Activated gamma-delta T cell treated with anti-CD3 and anti-CD28 coated beads, Interleukin-2, amount 50 U/mL, for 16 hours (primary cell): ENCODE measurements at regions not wholly inside any gene's neighbourhood (a gene's known extent, or its start where the extent isn't known, plus 50 kb on each side); places are given as distances from the start of the nearest gene placed in this dataset.

Experiments
- DNase-seq: peaks from one replicate; pipeline ENCODE4 v3.0.0-alpha.2; 2020; ENCODE audit warnings: low read depth

GRCh38 chr6:164917211-164917610, 392.2 kb downstream of the C6orf118 start:
- no peak for DNase-seq

DNA sequence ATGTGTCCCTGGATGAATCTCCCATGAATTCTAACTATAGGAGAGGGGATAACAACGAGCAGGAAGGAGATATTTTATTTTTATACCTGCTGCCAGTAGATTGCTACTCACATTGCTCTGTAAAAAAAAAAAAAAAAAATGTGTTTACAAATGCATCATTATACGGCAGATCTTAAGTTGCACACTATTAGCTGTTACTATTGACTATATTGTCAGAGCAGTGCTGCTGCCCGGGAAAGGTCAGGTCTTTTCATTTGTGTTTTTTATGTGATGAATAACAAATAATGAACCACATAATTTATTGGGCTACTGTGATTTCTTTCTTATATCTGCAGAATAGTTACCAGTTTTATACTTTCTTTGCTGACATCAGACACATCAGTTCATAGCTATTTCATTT, 393.3 kb downstream of the C6orf118 start:
- DNase-seq, result no peak

- no peak for DNase-seq
Measured at GRCh38 chr6:164911873-164912580, 397.4 kb downstream of the C6orf118 start.

DNA sequence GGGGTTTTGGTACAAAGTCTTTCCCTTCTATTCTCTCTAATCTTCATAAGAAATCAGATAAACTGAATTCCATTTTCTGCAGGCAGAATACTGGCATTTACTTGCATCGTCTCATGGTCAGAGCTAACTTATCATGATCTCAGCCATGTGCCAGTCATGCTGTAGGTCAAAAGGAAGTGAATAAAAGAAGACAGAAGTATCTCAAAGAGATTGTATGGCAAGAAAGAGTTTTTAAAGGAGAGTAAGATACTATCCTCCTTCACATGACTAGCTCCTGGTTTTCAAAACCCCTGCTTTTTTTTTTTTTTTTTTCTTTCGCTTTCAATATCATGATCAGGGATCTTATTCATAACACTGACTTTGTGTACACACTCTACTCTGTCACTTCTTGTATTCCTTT, 398.3 kb downstream of the C6orf118 start:
- no peak for DNase-seq

DNA sequence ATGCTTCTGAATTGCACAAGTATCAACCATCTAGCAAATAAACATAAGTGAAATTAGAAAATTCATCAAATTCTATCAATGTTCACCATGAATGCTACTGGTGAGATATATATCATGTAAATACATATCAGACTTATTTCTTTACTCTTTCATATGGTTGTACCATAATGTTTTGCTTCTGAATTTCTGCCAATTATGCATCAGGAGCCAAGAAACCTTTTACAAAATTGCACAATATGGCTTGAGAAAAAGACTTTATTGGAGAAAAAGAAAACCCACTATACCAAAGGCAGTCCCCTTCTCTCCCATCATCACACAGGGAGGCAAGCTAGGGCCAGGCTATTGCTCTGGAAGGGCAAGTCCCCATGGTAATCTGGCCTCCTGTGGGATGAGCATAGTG, 402.6 kb downstream of the C6orf118 start:
- DNase-seq, result no peak

DNA sequence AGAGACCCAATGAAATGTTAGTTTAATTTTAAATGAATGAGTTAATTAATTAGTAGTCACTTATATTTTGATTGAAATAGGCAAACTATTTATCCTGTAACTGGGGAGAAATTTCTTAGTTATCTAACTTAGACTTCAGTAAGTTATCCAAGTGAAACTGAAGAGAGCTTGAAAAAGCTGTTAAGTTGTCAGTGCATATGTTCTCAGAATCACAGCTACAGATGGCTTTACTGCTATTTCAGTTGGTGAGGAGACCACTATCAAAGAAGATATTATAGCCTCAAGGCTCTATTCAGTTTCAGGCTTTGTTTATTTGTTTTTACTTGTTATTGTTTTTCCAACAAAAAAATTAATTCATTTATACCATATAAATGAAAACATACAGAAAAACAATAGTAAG, 404.1 kb downstream of the C6orf118 start:
- no peak for DNase-seq

DNA sequence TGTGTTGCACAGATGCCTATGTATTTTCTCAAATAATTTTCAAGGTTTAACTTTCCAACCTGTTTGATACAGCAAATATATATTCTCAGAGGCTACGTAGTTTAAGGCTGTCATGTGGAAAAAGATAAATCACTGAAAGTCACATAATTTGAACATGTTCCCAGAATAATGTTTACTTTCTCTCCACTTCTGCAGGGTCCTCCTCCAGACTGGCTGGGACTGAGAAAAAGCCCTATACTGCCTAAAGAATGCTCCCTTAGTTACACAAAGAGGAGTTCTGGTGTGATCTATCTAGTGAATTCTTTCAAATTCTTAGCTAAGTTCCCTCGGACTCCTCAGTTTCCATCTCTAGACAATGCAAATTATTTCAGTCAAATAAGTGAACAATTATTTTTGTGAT, 411.0 kb downstream of the C6orf118 start:
- DNase-seq, result no peak

GRCh38 chr6:164897523-164898235, 411.7 kb downstream of the C6orf118 start:
- no peak for DNase-seq

DNA sequence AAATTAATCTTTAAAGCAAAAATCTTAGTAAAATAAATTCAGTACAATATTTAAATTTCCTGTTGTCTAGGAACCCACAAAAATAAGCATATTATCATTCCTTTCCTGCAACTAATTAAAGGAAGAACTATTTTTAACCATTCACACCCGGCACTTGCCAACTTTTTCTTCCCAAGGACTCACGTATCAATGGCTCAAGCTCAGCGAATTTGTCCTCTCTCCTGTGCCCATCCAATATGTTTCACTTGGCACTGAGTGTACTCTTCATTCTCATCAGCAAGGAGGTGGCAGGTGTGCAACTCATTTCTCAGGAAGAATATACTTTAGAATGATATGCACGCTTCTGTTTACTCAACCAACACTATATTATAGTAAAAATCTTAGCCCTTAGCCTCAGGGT, 419.4 kb downstream of the C6orf118 start:
- DNase-seq, result no peak

GRCh38 chr6:164887660-164888059, 421.7 kb downstream of the C6orf118 start:
- DNase-seq, result no peak

DNA sequence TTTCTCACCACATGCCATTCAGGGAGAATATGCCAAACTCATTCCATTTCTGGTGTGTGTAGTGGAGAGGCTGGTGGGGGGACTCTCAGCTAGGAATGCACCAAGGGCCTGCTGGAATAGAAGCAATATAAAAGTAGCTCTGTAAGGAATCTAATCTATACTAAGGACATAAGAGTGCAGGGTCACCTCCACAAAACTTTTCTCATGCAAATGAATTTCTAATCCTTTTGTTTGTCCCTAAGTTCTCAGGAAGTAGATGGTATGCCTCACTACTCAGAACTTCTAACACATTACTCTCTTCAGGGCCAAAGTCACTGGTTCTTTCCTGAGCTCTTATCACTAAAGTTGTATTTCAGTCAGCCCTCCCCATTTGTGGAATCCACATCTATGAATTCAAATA, 427.2 kb downstream of the C6orf118 start:
- DNase-seq, result no peak

- DNase-seq, result no peak
Measured at GRCh38 chr6:164871783-164872182, 437.6 kb downstream of the C6orf118 start.

DNA sequence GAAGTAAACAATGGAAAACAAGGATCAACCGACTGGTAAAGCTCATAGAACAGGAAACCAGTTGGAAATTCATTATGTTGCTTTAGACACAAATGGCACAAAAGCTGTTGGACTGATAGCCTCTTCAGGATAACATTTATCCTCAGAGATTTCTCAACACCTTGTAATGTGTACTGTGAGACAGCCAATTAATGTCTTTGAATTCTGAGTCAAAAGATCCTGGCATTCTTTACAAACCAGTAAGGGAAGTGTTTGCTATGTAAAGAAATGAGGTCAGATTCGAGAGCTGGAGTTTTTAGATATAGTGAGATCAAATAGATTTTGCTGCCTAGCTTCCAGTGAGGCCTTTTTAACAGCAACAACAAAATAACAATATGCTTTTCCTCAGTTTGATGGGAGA, 439.2 kb downstream of the C6orf118 start:
- no peak for DNase-seq

- no peak for DNase-seq
Measured at GRCh38 chr6:164861967-164862366, 447.4 kb downstream of the C6orf118 start.

DNA sequence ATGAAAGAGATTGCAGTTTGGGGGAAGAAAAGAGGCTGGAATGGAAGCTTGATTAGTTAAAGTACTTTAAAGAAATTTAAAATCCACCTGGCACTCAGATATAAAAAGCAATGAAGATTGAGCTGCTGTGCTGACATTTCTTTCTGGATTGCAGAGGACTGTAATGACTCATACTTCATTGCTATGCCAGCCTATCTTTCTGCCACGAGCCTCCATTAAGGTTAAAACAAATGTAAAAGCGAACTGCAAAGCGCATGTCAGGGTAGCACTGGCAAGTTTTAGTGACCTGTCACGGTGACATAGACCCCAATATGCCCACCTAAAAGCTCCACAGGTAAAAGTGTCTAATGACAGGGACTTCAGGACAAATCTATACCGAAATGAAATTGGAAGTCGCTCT, 449.6 kb downstream of the C6orf118 start:
- no peak for DNase-seq

GRCh38 chr6:164856138-164856537, 453.3 kb downstream of the C6orf118 start:
- DNase-seq, result no peak

GRCh38 chr6:164855281-164855680, 454.1 kb downstream of the C6orf118 start:
- no peak for DNase-seq

- no peak for DNase-seq
Measured at GRCh38 chr6:164854526-164854925, 454.9 kb downstream of the C6orf118 start.

DNA sequence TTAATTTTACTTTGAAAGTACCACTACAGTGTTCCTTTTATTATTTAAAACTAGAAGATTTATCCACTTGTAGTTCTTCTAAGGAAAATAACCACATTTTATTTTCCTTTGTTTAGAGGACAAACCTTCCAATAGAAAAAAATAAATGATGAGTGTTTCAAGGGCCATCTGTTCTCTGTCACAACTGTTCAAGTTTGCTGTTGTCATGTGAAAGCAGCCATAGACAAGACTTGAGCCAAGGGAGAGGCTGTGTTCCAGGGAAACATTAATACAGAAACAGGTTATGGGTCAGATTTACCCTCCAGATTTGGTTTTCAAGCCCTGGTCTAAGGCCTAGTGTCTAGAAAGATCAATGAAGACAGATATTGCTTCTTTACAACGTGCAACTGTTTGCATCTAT, 463.6 kb downstream of the C6orf118 start:
- no peak for DNase-seq

GRCh38 chr6:164842085-164842484, 467.3 kb downstream of the C6orf118 start:
- no peak for DNase-seq

GRCh38 chr6:164838068-164838615, 471.3 kb downstream of the C6orf118 start:
- no peak for DNase-seq

GRCh38 chr6:164836486-164836885, 472.9 kb downstream of the C6orf118 start:
- no peak for DNase-seq

DNA sequence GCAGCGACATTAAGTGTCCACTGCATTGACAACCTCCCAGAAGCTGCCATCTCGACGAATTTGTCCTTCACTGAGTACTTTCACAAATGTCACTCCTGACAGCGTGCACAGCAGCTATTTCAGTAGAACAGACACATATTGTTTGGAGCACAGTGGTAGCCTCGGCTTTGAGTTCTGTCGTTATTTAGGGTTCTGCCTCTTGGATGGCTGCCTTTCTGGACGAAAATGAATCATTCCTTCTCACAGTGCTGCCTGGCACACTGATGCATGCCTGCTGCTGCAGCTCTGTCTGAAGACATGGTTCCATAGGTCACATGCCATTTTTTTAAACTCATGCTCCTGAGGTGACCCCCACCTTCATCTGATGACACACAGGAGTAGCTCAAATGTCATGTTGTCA, 477.0 kb downstream of the C6orf118 start:
- DNase-seq, result no peak

- no peak for DNase-seq
Measured at GRCh38 chr6:164827537-164827936, 481.9 kb downstream of the C6orf118 start.
